ENCODE measurements at regions not wholly inside any gene's neighbourhood (a gene's known extent, or its start where the extent isn't known, plus 50 kb on each side); places are given as distances from the start of the nearest gene placed in this dataset.

DNA sequence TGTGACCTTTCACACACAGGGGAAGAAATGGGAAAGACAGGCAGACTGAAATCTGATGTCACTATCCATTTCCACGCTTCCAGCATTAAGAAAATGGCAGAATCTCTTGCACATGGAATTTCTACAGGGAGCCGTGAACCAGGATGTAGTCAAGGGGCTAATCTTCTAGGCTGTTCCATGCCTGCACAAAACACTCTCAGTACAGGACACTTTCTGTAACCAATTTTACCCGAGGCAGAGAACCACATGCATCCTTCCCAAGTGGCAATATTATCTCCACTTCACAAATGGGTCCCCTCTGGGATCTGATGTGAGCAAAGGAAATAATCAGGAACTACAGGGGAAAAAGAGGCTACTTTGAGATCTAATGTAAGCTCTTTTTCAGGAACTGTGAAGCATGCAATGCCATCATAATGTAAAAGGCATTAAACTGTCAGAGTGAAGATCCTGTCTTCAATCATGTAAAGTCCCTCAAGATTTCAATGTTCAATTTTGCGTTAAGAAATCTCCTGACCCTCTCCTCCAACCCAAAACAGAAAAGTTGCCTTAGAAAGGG is 236.9 kb downstream of the RBM43 start:
- H3K9me3 Mint-ChIP-seq: peaks cover 3% of the 10 kb centered on the region in 2 donors
- no peaks in the 10 kb centered on the region for H3K36me3 Mint-ChIP-seq
- H3K27ac Mint-ChIP-seq: no peak overlapping the region
- DNase-seq: no peak
- H3K27me3 Mint-ChIP-seq: peaks cover 3 to 6% of the 10 kb centered on the region in 2 donors
- ATAC-seq (replicated peaks): no peak
- H3K4me3 Mint-ChIP-seq: no peak overlapping the region
- peaks cover 0 to 2% of the 10 kb centered on the region in 2 donors for H3K4me1 Mint-ChIP-seq

DNA sequence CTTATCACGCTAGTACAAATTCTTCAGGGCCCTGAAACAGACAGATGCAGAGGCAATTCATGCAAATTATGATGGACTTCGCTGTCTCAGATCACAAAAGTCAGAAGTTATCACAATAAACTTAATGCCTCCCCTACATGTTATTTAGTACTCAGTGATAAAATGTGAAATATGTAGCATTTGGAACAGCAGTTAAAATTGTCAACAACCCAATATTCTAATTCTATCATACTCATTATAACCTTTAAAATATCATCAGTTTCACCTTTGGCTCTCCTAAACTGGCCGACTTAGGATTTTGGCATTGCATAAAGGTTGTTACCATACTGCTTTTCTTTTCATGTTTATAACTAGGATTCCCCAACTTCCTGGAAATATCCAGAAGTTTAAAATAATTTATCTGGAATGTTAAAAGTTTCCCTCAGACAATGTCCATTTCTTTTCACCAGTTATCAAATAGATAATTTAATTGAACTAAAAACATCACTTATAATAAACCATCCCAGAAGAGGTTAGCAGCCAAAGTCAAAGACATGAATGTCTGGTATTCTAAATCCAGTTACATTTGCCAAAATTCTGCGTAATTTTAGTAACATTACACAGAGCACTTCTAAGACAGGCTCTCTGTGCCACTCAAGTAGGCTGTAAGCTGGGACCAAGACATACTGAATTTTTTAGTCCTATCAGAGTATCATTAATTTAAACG is 239.8 kb downstream of the RBM43 start:
- Mint-ChIP-seq H3K4me3 (no peak overlapping the region), H3K27me3 (peaks cover 4 to 6% of the 10 kb centered on the region in 2 donors), H3K4me1 (peaks cover 0 to 2% of the 10 kb centered on the region in 2 donors), H3K27ac (no peak overlapping the region), H3K36me3 (no peaks in the 10 kb centered on the region), H3K9me3 (peaks cover 7 to 9% of the 10 kb centered on the region in 2 donors)
- ATAC-seq (replicated peaks) (no peak), DNase-seq (no peak)

DNA sequence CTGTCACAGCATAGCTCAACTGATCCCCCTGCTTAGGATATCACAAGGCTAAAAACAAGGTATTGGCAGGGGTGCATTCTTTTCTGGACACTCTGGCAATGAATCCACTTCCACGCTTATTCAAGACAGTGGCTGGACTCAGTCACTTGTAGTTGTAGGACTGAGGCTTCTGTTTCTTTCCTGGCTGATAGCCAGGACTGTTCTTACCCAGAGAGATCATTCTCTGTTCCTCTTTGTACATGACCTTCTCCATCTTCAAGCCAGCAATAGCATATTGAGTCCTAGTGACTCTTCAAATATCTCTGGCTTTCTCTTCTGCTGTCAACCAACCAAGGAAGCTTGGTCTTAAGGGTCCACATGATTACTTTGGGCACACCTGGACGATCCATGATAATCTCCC is 241.3 kb downstream of the RBM43 start:
- Mint-ChIP-seq H3K27me3 (peaks cover 4 to 6% of the 10 kb centered on the region in 2 donors), H3K4me1 (peaks cover 0 to 2% of the 10 kb centered on the region in 2 donors), H3K4me3 (no peak overlapping the region), H3K9me3 (peaks cover 7 to 9% of the 10 kb centered on the region in 2 donors), H3K27ac (no peak overlapping the region), H3K36me3 (no peaks in the 10 kb centered on the region)
- ATAC-seq (replicated peaks) (peak; percentile 91 to 96), DNase-seq (no peak)

DNA sequence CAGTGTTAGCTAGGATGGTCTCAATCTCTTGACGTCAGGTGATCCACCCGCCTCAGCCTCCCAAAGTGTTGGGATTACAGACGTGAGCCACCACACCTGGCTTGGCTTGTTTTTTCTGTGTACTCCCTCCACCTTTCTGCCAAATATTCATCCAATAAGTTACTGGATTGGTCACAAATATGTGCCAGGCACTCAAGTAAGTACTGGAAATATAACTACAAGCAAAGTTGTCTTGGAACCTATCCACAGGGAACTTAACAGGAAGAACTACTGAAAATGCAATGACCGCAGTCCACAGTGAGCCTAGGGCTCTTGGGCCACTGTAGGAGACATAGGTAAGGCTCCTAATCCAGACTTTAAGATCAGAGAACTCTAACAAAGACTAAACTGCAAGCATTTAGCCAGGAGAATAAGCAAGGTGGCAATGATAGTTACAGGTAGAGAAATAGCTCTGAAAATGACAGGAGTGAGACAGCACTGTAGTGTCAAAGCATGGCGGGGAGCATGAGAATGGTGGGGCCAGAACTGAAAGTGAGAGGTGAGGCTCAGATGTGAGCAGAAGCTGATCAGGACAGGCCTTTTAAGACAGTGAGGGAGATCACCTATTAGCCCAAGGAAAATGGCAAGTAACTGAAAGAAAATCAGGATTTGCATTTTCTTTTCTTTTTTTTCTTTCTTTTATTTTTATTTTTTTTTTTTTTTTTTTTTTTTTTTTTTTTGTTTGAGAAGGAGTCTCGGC is 252.1 kb downstream of the RBM43 start:
- no peaks in the 10 kb centered on the region for H3K9me3 Mint-ChIP-seq
- H3K27me3 Mint-ChIP-seq: no peaks in the 10 kb centered on the region
- no peak overlapping the region for H3K27ac Mint-ChIP-seq
- H3K4me1 Mint-ChIP-seq: no peaks in the 10 kb centered on the region
- no peak overlapping the region for H3K4me3 Mint-ChIP-seq
- DNase-seq (no peak), ATAC-seq (replicated peaks) (no peak)
- no peaks in the 10 kb centered on the region for H3K36me3 Mint-ChIP-seq

DNA sequence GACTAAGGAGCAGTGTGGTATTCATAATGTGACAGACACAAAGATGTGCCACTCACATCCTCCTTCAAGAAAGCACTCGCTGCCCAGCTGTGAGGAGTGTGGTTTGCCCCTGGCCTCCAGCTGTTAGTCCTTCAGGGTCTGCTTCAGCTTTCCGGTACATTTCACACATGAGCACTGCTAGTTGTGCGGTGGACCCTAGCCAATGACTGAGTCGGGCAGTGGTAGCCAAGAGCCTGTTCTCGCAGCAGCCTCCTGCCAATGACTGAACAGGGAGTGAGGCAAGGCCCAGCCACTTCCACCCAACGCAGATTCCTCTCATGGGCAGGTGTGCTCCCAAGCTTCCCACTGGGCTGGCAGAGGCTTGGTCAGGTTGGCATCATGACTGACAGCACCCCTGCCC is 254.3 kb downstream of the RBM43 start:
- H3K27ac Mint-ChIP-seq: no peak overlapping the region
- DNase-seq (no peak), ATAC-seq (replicated peaks) (no peak)
- H3K9me3 Mint-ChIP-seq: no peaks in the 10 kb centered on the region
- H3K27me3 Mint-ChIP-seq: no peaks in the 10 kb centered on the region
- no peak overlapping the region for H3K4me3 Mint-ChIP-seq
- H3K36me3 Mint-ChIP-seq: no peaks in the 10 kb centered on the region
- H3K4me1 Mint-ChIP-seq: no peaks in the 10 kb centered on the region

DNA sequence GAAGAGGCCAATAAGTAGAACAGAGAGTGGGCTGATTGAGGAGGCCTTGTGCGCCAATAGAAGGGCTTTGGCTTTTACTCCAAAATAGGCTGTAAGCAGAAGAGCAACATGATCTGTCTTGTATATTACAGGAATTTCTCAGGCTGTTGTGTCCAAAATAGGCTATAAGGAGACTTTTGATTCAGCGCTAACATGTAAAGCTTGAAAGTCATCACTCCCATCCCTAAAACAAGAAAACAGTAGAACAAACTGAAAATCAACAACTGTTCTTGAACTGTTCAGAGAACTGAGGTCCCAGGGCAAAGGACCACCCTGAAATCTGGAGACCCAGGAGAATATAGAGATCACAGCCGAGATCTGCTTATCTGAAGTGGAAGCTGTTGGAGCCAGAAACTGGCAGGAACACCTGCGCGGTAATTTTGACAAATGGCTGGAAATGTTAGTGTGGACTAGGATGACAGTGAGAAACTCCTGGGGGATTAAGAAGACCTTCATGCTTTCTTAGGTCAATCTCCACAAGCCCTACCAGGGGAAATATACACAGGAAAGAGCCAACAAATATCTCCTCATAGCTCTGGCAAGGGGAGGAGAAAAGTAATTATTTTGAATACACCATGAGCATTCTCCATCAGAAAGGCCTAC is 258.6 kb downstream of the RBM43 start:
- H3K4me1 Mint-ChIP-seq: no peaks in the 10 kb centered on the region
- no peaks in the 10 kb centered on the region for H3K9me3 Mint-ChIP-seq
- no peaks in the 10 kb centered on the region for H3K36me3 Mint-ChIP-seq
- H3K27me3 Mint-ChIP-seq: no peaks in the 10 kb centered on the region
- no peak for DNase-seq
- H3K27ac Mint-ChIP-seq: no peak overlapping the region
- ATAC-seq (replicated peaks): no peak
- no peak overlapping the region for H3K4me3 Mint-ChIP-seq

DNA sequence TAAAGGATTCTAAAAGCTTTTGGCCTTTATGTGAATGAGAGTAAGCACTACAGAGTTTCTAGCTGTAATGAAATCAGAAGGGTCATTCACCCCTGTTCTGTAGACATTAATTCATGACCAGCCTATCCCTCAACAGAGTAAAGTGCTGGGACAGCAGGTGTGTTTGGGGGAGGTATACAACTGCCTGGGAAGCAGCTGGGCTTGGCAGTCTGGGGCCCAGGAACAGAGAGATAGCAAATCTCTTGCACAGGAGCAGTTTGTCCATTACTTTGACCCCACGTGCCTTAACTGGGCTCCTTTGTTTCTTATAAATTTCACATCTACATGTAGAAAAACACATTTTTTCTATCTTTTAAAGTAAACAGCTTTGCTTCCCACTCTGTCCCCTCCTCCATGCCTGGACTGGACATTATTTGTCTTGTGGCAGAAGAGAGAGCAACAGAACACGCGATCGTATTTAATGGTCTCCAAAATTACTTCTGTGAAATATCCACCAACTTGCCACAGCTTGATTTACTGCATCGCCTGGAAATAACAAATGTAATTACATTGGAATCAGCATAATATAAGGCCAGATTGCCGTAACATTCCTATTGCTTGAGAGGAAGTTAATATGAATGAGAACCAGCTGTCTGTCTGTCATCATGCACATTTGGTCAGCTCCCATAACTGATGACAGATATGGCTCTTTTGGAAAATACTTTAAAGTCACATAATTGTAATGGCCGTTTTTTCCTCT is 263.8 kb downstream of the RBM43 start:
- DNase-seq (no peak), ATAC-seq (replicated peaks) (no peak)
- no peaks in the 10 kb centered on the region for H3K36me3 Mint-ChIP-seq
- H3K4me1 Mint-ChIP-seq: no peaks in the 10 kb centered on the region
- no peaks in the 10 kb centered on the region for H3K27me3 Mint-ChIP-seq
- H3K4me3 Mint-ChIP-seq: no peak overlapping the region
- H3K9me3 Mint-ChIP-seq: peaks cover 0 to 1% of the 10 kb centered on the region in 2 donors
- H3K27ac Mint-ChIP-seq: no peak overlapping the region

DNA sequence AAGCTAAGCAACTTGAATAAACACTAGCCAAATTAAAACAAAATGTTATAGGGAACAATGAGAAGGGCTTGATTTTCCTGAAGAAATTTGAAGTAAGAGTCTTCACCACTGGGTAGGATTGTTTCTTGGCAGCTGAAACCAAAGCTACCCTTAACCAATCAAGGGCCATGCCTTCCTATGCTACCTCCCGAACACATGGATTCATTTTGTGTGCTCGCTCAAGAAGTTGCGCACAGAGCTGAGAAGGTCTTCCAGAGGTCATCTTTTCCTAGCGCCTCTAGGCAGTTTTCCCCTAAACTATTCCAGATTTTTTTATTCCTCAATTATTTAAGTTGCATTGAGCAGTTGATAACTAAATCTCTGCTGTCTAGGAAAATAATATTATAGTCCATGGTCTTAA is 264.6 kb downstream of the RBM43 start:
- Mint-ChIP-seq H3K4me3 (no peak overlapping the region), H3K27ac (no peak overlapping the region), H3K4me1 (no peaks in the 10 kb centered on the region), H3K27me3 (no peaks in the 10 kb centered on the region), H3K36me3 (no peaks in the 10 kb centered on the region), H3K9me3 (peaks cover 0 to 1% of the 10 kb centered on the region in 2 donors)
- no peak for ATAC-seq (replicated peaks)
- no peak for DNase-seq

DNA sequence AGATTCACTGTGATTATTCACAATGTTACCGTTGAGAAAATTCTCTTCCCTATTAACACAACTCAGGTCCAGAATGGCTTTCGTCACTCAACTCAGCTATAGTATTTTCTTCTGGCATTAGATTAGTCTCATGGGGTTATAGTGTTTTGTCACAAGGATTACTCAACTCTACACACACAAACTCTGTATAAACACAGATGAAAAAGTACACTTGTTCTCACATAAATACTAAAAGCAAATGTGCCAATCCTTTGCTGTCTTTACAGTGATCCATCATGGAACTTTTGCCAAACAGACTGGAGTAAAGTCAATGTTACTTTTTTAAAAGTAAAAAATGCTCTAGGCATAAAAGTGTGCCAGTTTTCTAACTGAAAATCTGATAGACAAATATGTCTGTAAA is 267.6 kb downstream of the RBM43 start:
- Mint-ChIP-seq H3K4me3 (no peak overlapping the region), H3K27me3 (no peaks in the 10 kb centered on the region), H3K4me1 (no peaks in the 10 kb centered on the region), H3K27ac (no peak overlapping the region), H3K36me3 (no peaks in the 10 kb centered on the region), H3K9me3 (peaks cover 6 to 14% of the 10 kb centered on the region in 2 donors)
- DNase-seq (no peak), ATAC-seq (replicated peaks) (no peak)

DNA sequence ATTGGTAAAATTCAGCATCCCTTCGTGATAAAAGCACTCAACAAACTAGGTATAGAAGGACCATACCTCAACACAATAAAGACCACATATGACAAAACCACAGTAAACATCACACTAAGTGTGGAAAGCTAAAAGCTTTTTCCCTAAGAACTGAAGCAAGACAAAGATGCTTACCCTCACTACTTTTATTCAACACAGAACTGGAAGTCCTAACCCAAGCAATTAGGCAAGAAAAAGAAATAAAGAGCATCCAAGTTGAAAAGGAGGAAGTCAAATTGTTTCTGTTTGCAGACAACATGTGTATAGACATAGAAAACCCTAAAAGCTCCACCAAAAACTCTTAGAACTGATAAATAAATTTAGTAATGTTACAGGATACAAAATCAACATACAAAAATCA is 271.7 kb downstream of the RBM43 start:
- peaks cover 15 to 20% of the 10 kb centered on the region in 2 donors for H3K9me3 Mint-ChIP-seq
- no peak for ATAC-seq (replicated peaks)
- H3K4me3 Mint-ChIP-seq: no peak overlapping the region
- H3K27ac Mint-ChIP-seq: no peak overlapping the region
- peaks cover 0 to 8% of the 10 kb centered on the region in 2 donors for H3K27me3 Mint-ChIP-seq
- H3K4me1 Mint-ChIP-seq: no peaks in the 10 kb centered on the region
- no peak for DNase-seq
- no peaks in the 10 kb centered on the region for H3K36me3 Mint-ChIP-seq

DNA sequence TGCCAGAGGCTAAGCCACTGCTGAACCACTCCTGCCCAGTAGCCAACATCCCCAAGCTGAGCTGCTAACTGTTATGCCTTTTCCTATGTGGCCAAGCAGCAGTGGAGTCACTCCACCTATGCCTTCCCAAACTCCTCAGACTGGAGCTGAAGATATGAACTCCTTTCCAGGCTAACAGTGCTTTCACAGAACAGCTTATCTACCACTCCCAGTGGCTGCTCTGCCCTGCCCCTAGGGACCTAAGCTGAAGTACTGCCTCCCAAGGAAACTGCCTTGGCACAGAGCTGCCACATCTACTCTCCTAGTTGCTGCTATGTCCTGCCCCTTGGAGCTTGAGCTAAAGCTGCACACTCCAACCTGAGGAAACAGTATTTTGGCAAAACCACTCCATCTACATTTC is 275.9 kb downstream of the RBM43 start:
- DNase-seq (no peak), ATAC-seq (replicated peaks) (no peak)
- Mint-ChIP-seq H3K36me3 (no peaks in the 10 kb centered on the region), H3K4me1 (no peaks in the 10 kb centered on the region), H3K9me3 (peaks cover 13 to 17% of the 10 kb centered on the region in 2 donors), H3K27ac (no peak overlapping the region), H3K27me3 (peaks cover 0 to 8% of the 10 kb centered on the region in 2 donors), H3K4me3 (no peak overlapping the region)

DNA sequence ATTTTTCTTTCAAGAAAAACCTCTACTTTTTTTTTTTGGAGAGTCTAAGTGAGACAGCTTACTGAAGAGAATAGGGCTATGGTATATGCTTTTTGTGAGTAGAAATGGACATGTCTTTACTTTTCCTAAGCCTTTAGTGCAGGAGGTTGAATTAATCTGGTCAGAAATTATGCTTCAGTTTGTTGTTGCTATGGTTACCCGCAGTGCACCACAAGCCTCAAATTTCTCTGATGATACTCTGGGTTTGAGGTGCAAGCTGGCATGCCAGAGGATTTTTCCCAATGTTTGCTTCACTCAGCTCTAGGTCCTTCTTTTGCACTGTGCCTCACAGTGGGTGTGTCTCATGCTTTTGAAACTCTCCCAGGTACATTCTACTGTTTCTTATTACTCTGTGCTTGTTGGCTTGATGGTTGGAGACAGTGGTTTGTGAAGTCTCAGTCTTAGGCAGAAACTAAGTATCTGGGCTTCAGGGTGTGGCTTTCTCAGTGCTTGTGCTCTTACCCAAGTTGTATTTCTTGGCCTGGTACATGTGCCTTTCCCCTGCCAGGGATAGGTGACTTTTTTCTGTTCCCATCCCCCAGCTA is 278.3 kb downstream of the RBM43 start:
- ATAC-seq (replicated peaks): no peak
- Mint-ChIP-seq H3K4me3 (no peak overlapping the region), H3K27ac (no peak overlapping the region), H3K4me1 (no peaks in the 10 kb centered on the region), H3K9me3 (peaks cover 4 to 10% of the 10 kb centered on the region in 2 donors), H3K27me3 (peaks cover 0 to 8% of the 10 kb centered on the region in 2 donors), H3K36me3 (no peaks in the 10 kb centered on the region)
- DNase-seq: no peak

DNA sequence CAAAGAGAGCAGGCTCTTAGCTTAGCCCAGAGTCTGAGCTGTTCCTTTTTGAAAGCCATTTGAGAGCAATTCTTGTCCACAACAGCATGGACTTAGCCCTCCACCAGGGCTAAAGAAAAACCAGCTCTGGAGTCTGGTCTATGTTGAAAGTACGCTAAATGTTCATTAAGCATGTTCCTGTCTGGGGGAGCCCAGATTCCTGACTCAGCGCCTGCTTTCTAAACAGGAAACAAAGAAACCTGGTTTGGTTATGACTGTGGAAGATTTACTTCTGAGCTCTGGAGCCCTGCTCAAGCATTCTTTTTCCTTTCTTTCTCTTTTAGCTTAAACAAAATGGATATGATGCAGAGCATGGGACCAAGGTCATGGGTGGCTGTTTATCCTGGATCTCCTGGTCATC is 279.8 kb downstream of the RBM43 start:
- peaks cover 0 to 8% of the 10 kb centered on the region in 2 donors for H3K27me3 Mint-ChIP-seq
- DNase-seq: no peak
- no peak overlapping the region for H3K4me3 Mint-ChIP-seq
- no peaks in the 10 kb centered on the region for H3K36me3 Mint-ChIP-seq
- no peak for ATAC-seq (replicated peaks)
- H3K4me1 Mint-ChIP-seq: no peaks in the 10 kb centered on the region
- peaks cover 4 to 7% of the 10 kb centered on the region in 2 donors for H3K9me3 Mint-ChIP-seq
- H3K27ac Mint-ChIP-seq: no peak overlapping the region

DNA sequence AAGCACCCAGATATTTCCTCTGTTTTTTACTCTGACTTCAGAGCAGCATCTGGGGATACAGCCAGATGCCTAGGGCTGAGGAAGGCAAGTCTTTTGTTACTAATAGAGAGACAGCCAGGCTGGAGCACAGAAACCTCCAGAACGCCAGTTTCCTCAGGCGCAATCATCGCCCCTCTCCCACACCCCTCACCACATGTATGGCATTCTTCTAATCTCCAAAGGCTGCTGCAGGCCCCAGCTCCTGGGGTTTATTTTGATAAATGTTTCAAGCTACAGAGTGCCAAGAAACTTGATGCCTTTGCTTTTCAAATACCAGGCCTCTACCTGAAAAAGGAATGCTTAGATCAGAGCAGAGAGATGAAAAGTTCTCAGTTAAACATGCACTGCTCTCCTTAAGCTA is 283.6 kb downstream of the RBM43 start:
- Mint-ChIP-seq H3K36me3 (no peaks in the 10 kb centered on the region), H3K27me3 (no peaks in the 10 kb centered on the region), H3K4me1 (no peaks in the 10 kb centered on the region), H3K27ac (no peak overlapping the region), H3K9me3 (peaks cover 0 to 1% of the 10 kb centered on the region in 2 donors), H3K4me3 (no peak overlapping the region)
- DNase-seq: no peak
- ATAC-seq (replicated peaks): no peak
